B cell (primary cell): ENCODE measurements at regions not wholly inside any gene's neighbourhood (a gene's known extent, or its start where the extent isn't known, plus 50 kb on each side); places are given as distances from the start of the nearest gene placed in this dataset.

Source experiments
- ATAC-seq: fragments of 200-7000 bp; cut with Tn5 transposase; one replicate; pipeline ENCODE4 v1.10.0; 2021; ENCODE audit warnings: low read depth, mild to moderate bottlenecking, moderate number of reproducible peaks, moderate library complexity
- CTCF ChIA-PET: fragments of 350-600 bp; sonication (Branson Sonifier 250); formaldehyde crosslinking; loops from one replicate; lab custom pipeline; 2021; ENCODE audit warnings: antibody characterized with exemption, inconsistent platforms; lab: Charles Lee
- POLR2A ChIA-PET: fragments of 350-600 bp; sonication (Branson Sonifier 250); formaldehyde crosslinking; loops from one replicate; lab custom pipeline; 2021; ENCODE audit warnings: antibody characterized with exemption; lab: Charles Lee
- DNase-seq: peaks from one replicate; pipeline ENCODE4 v3.0.0; 2013
- H2AFZ ChIP-seq: 2 replicates; pipeline ENCODE4 v1.6.1; 2012; ENCODE audit warnings: mild to moderate bottlenecking, low read depth, low read length; ENCODE audit not compliant: insufficient read depth, poor library complexity, severe bottlenecking
- H3K27ac ChIP-seq, 2 donors: 1 replicate in 1 of 2; 2 replicates in 1 of 2; pipeline ENCODE4 v1.5.1; 2012 to 2013; ENCODE audit warnings: low read length in 2 of 2, mild to moderate bottlenecking in 2 of 2, moderate library complexity in 1 of 2
- H3K27me3 ChIP-seq, 4 experiments: fragments of 200-600 bp in 1 of 4; sonication (generic) in 1 of 4; replicated peaks in 1 of 4; 1 replicate in 2 of 4; 2 replicates in 2 of 4; pipeline versions ENCODE4 v1.6.1 to v1.7.0; 2013 to 2016; ENCODE audit warnings: low read length in 3 of 4, mild to moderate bottlenecking in 2 of 4, mixed read lengths in 1 of 4, moderate library complexity in 1 of 4; ENCODE audit not compliant: insufficient read depth in 4 of 4, control insufficient read depth in 3 of 4; ENCODE audit errors: control extremely low read depth in 1 of 4
- H3K36me3 ChIP-seq, 2 experiments: replicated peaks in 1 of 2; 1 replicate in 1 of 2; 2 replicates in 1 of 2; pipeline versions ENCODE4 v1.6.1 to v1.7.1; 2013; ENCODE audit warnings: low read length in 1 of 2; ENCODE audit not compliant: insufficient read depth in 2 of 2, control insufficient read depth in 1 of 2; ENCODE audit errors: control extremely low read depth in 1 of 2, extremely low read depth in 1 of 2
- H3K4me1 ChIP-seq, 2 donors: fragments of 200-600 bp in 1 of 2; sonication (generic) in 1 of 2; 1 replicate in 1 of 2; 2 replicates in 1 of 2; pipeline versions ENCODE4 v1.5.1 to v1.6.1; 2013 to 2017; ENCODE audit warnings: low read length in 2 of 2; ENCODE audit not compliant: control insufficient read depth in 2 of 2, insufficient read depth in 2 of 2
- H3K4me2 ChIP-seq: replicated peaks from 2 replicates; pipeline ENCODE3; 2012; ENCODE audit warnings: mild to moderate bottlenecking, low read depth, low read length; ENCODE audit not compliant: poor library complexity, severe bottlenecking
- H3K4me3 ChIP-seq, 5 experiments: fragments of 200-600 bp in 1 of 5; sonication (generic) in 1 of 5; 1 replicate in 3 of 5; 2 replicates in 2 of 5; pipeline versions ENCODE4 v1.5.1 to v1.7.0; 2011 to 2016; ENCODE audit warnings: low read length in 4 of 5, mild to moderate bottlenecking in 4 of 5, low read depth in 2 of 5, control low read depth in 1 of 5, moderate library complexity in 1 of 5; ENCODE audit not compliant: insufficient read depth in 1 of 5; ENCODE audit errors: control extremely low read depth in 1 of 5, extremely low read depth in 1 of 5
- H3K79me2 ChIP-seq: fragments of 200-600 bp; sonication (generic); one replicate; pipeline ENCODE4 v1.6.0; 2016; ENCODE audit warnings: low read length; ENCODE audit not compliant: control insufficient read depth, insufficient read depth
- H3K9ac ChIP-seq: fragments of 200-600 bp; sonication (generic); 2 replicates; pipeline ENCODE4 v1.6.1; 2017; ENCODE audit warnings: mild to moderate bottlenecking, low read length, moderate library complexity
- H3K9me3 ChIP-seq, 3 donors: one replicate each; pipeline versions ENCODE4 v1.6.1 to v1.7.1; 2013; ENCODE audit warnings: low read length in 2 of 3; ENCODE audit not compliant: control insufficient read depth in 2 of 3, insufficient read depth in 1 of 3; ENCODE audit errors: control extremely low read depth in 1 of 3
- H4K20me1 ChIP-seq: 2 replicates; pipeline ENCODE4 v1.6.0; 2012; ENCODE audit warnings: mild to moderate bottlenecking, low read length; ENCODE audit not compliant: insufficient read depth, control insufficient read depth, poor library complexity, severe bottlenecking
- H3K27ac Mint-ChIP-seq: one replicate; pipeline ENCODE4 v1.8.0; 2021; ENCODE audit warnings: mixed read lengths
- H3K27me3 Mint-ChIP-seq: one replicate; pipeline ENCODE4 v1.8.0; 2021; ENCODE audit warnings: mixed read lengths
- H3K4me1 Mint-ChIP-seq: one replicate; pipeline ENCODE4 v1.8.0; 2021; ENCODE audit warnings: mixed read lengths
- H3K4me3 Mint-ChIP-seq: one replicate; pipeline ENCODE4 v1.8.0; 2021; ENCODE audit warnings: mixed read lengths
- H3K9me3 Mint-ChIP-seq: one replicate; pipeline ENCODE4 v1.8.0; 2022; ENCODE audit warnings: mixed read lengths; ENCODE audit not compliant: insufficient read depth
- CTCF ChIP-seq: fragments of 200-600 bp; IDR thresholded peaks from one replicate; pipeline ENCODE4 v1.8.0; 2022; ENCODE audit warnings: antibody characterized with exemption, mild to moderate bottlenecking
- EZH2 ChIP-seq: IDR thresholded peaks from 2 replicates; pipeline ENCODE4 v1.6.1; 2012; ENCODE audit warnings: borderline replicate concordance, low read depth, mild to moderate bottlenecking, moderate library complexity, low read length; ENCODE audit not compliant: insufficient read depth, poor library complexity, severe bottlenecking
- WGBS: methylation state at CpG from one replicate; pipeline ENCODE4 v1.1.5; 2013; ENCODE audit warnings: missing lambda C conversion rate; ENCODE audit not compliant: insufficient coverage; 5-methylcytosine and 5-hydroxymethylcytosine counted together
- intact Hi-C: fragments of 100-400 bp; cut with micrococcal nuclease; formaldehyde crosslinking; loops from one replicate; pipeline ENCODE4 v1.10.0; 2022

- TF ChIP-seq EZH2 (no peak), CTCF (no peak)
- no peaks in the 10 kb centered on the region for H3K4me1 ChIP-seq
- Mint-ChIP-seq H3K9me3 (no peaks in the 10 kb centered on the region), H3K4me3 (no peak overlapping the region), H3K27ac (no peak overlapping the region), H3K4me1 (no peaks in the 10 kb centered on the region), H3K27me3 (no peaks in the 10 kb centered on the region)
- no peak for ATAC-seq
- no peak for DNase-seq
- H3K9ac ChIP-seq, result no peak overlapping the region
- no peak overlapping the region for H3K4me3 ChIP-seq
- H3K79me2 ChIP-seq, result no peaks in the 10 kb centered on the region
- H3K27ac ChIP-seq, result no peak overlapping the region
- no peak overlapping the region for H2AFZ ChIP-seq
- no peaks in the 10 kb centered on the region for H4K20me1 ChIP-seq
- H3K36me3 ChIP-seq, result no peaks in the 10 kb centered on the region
- H3K4me2 ChIP-seq, result no peak overlapping the region
- POLR2A ChIA-PET, result no interaction called here
- intact Hi-C loops, result no loop called here
- H3K27me3 ChIP-seq, result no peaks in the 10 kb centered on the region
- H3K9me3 ChIP-seq, result no peaks in the 10 kb centered on the region
- WGBS, result 74% methylated on average over 3 of the region's 3 CpGs
- CTCF ChIA-PET, result no interaction called here
These were observed 375.1 kb downstream of the HACE1 start for GRCh38 chr6:104484626-104485025.

- intact Hi-C loops, result no loop called here
- no peaks in the 10 kb centered on the region for H3K36me3 ChIP-seq
- no peaks in the 10 kb centered on the region for H3K27me3 ChIP-seq
- Mint-ChIP-seq H3K27me3 (no peaks in the 10 kb centered on the region), H3K27ac (no peak overlapping the region), H3K9me3 (no peaks in the 10 kb centered on the region), H3K4me3 (no peak overlapping the region), H3K4me1 (no peaks in the 10 kb centered on the region)
- ChIA-PET POLR2A (no interaction called here), CTCF (no interaction called here)
- no peak overlapping the region for H2AFZ ChIP-seq
- no peak for ATAC-seq
- H3K79me2 ChIP-seq, result no peaks in the 10 kb centered on the region
- H3K4me2 ChIP-seq, result no peak overlapping the region
- H3K9ac ChIP-seq, result no peak overlapping the region
- 100% methylated on average over 1 of the region's 1 CpG for WGBS
- TF ChIP-seq EZH2 (no peak), CTCF (no peak)
- H3K27ac ChIP-seq, result no peak overlapping the region
- no peak for DNase-seq
- no peak overlapping the region for H3K4me3 ChIP-seq
- H3K9me3 ChIP-seq, result no peaks in the 10 kb centered on the region
- no peaks in the 10 kb centered on the region for H3K4me1 ChIP-seq
- no peaks in the 10 kb centered on the region for H4K20me1 ChIP-seq
These were observed 375.5 kb downstream of the HACE1 start for GRCh38 chr6:104484191-104484590.
